ENCODE measurements at regions not wholly inside any gene's neighbourhood (a gene's known extent, or its start where the extent isn't known, plus 50 kb on each side); places are given as distances from the start of the nearest gene placed in this dataset.
A peak's percentile ranks its signal among the peaks of the same experiment; 100 is the strongest.

GRCh38 chr7:25750744-25751508, 401.1 kb upstream of the NFE2L3 start:
- no peak overlapping the region for H3K4me3 ChIP-seq
- peak overlapping the region; percentile 29 to 89 for H3K27ac ChIP-seq
- no peak for TF ChIP-seq CTCF (IDR thresholded peaks at IDR 0.05)
- no peak for DNase-seq (ENCODE audit: low spot score)

- TF ChIP-seq CTCF (IDR thresholded peaks at IDR 0.05) = no peak
- peak overlapping the region in 1 of 2 donors; percentile 89 for H3K27ac ChIP-seq
- no peak overlapping the region for H3K4me3 ChIP-seq
- DNase-seq (ENCODE audit: low spot score) = no peak
Observed at GRCh38 chr7:25752154-25752553, 399.8 kb upstream of the NFE2L3 start.

- DNase-seq (ENCODE audit: low spot score) = no peak
- H3K27ac ChIP-seq = peak overlapping the region; percentile 72 to 89
- no peak for TF ChIP-seq CTCF (IDR thresholded peaks at IDR 0.05)
- H3K4me3 ChIP-seq = no peak overlapping the region
Observed at GRCh38 chr7:25752967-25753791, 398.8 kb upstream of the NFE2L3 start.

- Histone ChIP-seq H3K4me3 (no peak overlapping the region), H3K27ac (peak overlapping the region; percentile 72 to 89)
- no peak for TF ChIP-seq CTCF (IDR thresholded peaks at IDR 0.05)
- DNase-seq (ENCODE audit: low spot score) = no peak
Observed at GRCh38 chr7:25753837-25754236, 398.2 kb upstream of the NFE2L3 start.

GRCh38 chr7:25754333-25754732, 397.7 kb upstream of the NFE2L3 start:
- H3K4me3 ChIP-seq = no peak overlapping the region
- no peak for TF ChIP-seq CTCF (IDR thresholded peaks at IDR 0.05)
- DNase-seq (ENCODE audit: low spot score) = no peak
- peak overlapping the region; percentile 72 to 89 for H3K27ac ChIP-seq

- DNase-seq (ENCODE audit: low spot score) = no peak
- Histone ChIP-seq H3K4me3 (no peak overlapping the region), H3K27ac (peak overlapping the region; percentile 72 to 89)
- TF ChIP-seq CTCF (IDR thresholded peaks at IDR 0.05) = no peak
Observed at GRCh38 chr7:25754751-25755150, 397.2 kb upstream of the NFE2L3 start.
